ENCODE measurements at regions not wholly inside any gene's neighbourhood (a gene's known extent, or its start where the extent isn't known, plus 50 kb on each side); places are given as distances from the start of the nearest gene placed in this dataset.

- no peak for TF ChIP-seq CTCF (conservative IDR thresholded peaks at IDR 0.05)
- TF ChIP-seq ZFX (IDR thresholded peaks at IDR 0.05) = no peak
These were observed 284.1 kb downstream of the BTG1 start for GRCh38 chr12:91861554-91861953.
